Body of pancreas (tissue), 4 donors: ENCODE measurements at regions not wholly inside any gene's neighbourhood (a gene's known extent, or its start where the extent isn't known, plus 50 kb on each side); places are given as distances from the start of the nearest gene placed in this dataset.

Experiments used
- CTCF ChIP-seq, 7 experiments: fragments of 450-650 bp in 4 of 7; fragments of 200-600 bp in 3 of 7; sonication (generic) in 3 of 7; IDR thresholded peaks; one replicate each; pipeline ENCODE4 v1.5.1; 2016 to 2019; ENCODE audit warnings: antibody characterized with exemption in 7 of 7
- POLR2A ChIP-seq, 3 donors: fragments of 450-650 bp; IDR thresholded peaks; one replicate each; pipeline ENCODE4 v1.6.1; 2016; ENCODE audit warnings: antibody characterized with exemption in 3 of 3, mild to moderate bottlenecking in 2 of 3

DNA sequence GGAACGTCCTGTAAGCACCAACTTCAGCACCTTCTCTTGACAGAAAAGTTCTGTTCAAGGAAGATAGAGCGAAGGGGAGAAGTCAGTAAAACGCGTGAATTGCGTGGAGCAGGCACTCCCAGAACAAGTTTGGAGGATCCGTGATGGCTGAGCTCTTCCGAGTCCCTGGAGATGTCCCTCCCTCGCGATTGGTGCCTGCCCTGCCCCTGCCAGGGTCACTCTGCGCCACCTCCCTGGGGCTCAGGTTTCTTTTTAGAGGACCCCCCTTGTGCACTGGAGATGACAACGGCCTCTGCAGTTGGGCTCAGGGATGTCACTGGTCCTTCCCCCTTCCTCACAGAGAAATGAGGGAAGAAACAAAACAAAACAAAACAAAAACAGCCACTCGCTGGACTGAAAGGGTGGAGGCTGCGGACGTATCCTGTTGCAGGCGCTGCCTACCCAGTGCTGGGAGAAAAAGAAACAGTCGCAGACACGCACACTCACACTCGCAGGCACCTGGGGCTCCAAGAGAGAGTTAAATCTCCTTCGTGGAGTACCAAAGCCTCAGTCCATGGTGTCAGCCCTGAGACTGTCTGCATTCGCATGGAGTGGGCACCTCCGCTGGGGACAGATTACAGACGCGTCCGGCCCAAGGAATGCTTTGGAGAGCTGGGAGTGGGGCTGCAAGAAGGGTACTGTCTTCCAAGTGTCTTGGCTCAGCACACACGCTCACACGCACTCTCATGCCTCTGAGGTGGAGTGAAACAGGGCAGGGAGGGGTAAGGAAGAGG is 512.7 kb downstream of the SLCO4C1 start:
- TF ChIP-seq CTCF (IDR thresholded peaks at IDR 0.05): no peak
- TF ChIP-seq POLR2A (IDR thresholded peaks at IDR 0.05): no peak
